GM12873 (cell line): ENCODE measurements at regions not wholly inside any gene's neighbourhood (a gene's known extent, or its start where the extent isn't known, plus 50 kb on each side); places are given as distances from the start of the nearest gene placed in this dataset.
A peak's percentile ranks its signal among the peaks of the same experiment; 100 is the strongest.

Experiments used
- TF ChIP-seq, protein P1 (sequence below): IDR thresholded peaks from 2 replicates; pipeline ENCODE4 v1.5.1; 2012; ENCODE audit warnings: low read depth, mild to moderate bottlenecking, moderate library complexity, low read length, control low read depth; ENCODE audit not compliant: insufficient read depth; ENCODE audit errors: missing control alignments

DNA sequence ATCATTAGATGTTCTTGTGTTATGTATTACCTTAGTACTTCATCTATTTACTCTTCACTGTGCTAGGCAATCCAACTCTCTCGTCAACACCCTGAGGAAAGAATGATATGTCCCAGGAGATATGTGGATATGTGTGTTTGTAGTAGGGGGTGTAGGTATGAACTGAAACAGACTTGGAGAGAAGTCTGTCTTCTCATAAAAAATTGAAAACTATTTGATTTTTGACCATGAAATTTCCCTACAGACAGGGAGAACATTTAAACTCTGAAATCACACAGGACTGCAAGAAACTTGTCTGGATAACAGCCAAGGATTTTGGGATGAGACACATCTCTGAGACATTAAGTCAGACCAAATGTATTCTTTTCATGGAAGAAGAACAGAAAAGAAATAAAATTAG is 967.0 kb upstream of the FAT3 start:
- TF ChIP-seq, protein P1, sequence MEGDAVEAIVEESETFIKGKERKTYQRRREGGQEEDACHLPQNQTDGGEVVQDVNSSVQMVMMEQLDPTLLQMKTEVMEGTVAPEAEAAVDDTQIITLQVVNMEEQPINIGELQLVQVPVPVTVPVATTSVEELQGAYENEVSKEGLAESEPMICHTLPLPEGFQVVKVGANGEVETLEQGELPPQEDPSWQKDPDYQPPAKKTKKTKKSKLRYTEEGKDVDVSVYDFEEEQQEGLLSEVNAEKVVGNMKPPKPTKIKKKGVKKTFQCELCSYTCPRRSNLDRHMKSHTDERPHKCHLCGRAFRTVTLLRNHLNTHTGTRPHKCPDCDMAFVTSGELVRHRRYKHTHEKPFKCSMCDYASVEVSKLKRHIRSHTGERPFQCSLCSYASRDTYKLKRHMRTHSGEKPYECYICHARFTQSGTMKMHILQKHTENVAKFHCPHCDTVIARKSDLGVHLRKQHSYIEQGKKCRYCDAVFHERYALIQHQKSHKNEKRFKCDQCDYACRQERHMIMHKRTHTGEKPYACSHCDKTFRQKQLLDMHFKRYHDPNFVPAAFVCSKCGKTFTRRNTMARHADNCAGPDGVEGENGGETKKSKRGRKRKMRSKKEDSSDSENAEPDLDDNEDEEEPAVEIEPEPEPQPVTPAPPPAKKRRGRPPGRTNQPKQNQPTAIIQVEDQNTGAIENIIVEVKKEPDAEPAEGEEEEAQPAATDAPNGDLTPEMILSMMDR, result no peak

DNA sequence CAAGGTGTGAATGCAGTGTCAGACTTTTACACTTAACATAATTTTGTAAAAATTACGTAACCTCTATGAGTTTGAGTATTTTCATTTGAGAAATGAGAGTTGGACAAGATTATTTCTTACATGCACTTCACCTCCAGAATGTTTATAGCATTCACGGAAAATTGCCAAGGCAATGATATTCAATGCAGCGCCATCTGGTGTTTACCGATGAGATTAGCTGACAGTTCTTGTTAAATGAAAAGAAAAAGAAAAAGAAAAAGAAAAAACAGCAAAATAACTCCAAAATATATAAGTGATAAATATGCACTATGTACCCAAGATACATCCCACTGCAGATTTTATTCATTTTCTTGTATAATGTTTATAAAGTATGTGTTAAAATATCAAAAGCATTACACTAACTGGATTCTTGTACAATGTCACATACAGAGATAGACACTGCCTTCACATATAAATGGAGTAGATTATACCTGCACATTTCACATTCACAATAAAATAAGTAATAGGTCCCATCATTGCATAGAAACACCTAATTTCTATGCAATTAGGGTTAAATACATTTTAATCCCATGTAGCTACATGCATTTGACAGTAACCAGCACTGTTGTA is 976.3 kb upstream of the FAT3 start:
- TF ChIP-seq, protein P1, result peak; percentile 62

DNA sequence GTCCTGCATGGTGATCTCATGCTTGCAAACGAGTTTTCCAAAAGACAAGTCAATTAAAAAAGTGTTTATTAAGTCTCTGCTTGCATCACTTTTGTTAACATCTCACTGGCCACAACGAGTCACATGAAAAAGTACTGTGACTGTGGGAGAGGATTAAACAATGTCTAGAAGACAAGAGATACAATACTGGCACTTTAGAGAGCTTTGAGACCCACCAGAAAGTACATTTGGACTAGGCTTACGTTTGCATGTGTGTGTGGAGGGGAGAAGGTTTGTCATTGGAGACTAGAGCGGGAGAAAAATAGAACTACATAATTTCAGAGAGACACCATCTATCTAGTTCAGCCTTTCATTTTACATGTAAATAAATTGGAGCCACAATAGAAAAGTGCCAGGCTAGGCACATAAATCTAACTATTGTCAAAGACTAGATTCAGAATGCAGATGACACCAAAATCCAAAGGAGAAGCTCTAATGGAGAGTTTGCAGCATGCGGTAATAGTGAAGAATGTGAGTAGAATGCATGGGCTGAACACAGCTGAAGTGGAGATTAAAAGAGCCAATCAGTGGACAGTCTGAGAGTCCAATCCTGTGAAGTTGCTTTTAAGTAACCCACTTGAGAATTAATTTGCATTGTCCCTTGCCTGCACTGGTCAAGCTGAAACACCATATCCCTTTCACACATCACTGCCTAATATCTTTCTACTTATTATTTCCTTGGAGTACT is 977.4 kb upstream of the FAT3 start:
- TF ChIP-seq, protein P1, result no peak

DNA sequence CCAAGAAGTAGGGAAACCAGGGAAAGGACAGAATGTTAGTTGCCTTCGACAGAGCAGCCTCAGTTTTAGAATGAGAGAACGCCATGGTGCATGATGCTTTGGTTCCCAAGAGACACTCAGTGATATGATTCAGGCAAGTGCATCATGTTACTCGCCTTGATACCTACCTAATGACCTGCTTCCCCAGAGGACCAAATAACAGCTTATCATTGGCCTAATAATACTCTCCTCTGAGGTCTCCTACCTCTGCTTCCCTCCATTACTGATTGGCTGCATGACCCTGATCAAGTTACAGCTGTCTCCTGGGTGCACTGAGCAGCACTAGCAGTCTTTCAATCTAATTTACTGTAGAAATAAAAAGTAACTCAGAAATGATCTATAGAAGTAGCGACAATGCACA is 979.7 kb upstream of the FAT3 start:
- TF ChIP-seq, protein P1, result no peak

DNA sequence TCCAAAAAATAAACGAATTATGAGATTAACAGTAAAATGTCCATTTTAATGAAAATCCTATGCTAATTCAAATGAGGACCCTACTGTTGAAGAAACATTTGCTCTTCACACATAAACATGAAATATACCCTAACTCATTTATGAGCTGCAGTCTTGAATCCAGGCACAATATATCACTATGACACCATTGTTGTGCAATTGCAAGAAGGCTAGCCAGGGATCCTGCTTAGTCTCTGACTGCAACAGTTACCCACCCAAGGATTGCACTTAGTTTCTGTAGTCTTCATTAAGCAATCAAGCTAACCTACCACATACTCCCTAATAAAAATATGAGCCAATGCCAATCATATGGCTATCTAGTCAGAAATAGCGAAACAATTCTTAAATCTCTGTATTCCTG is 981.0 kb upstream of the FAT3 start:
- TF ChIP-seq, protein P1, result no peak

DNA sequence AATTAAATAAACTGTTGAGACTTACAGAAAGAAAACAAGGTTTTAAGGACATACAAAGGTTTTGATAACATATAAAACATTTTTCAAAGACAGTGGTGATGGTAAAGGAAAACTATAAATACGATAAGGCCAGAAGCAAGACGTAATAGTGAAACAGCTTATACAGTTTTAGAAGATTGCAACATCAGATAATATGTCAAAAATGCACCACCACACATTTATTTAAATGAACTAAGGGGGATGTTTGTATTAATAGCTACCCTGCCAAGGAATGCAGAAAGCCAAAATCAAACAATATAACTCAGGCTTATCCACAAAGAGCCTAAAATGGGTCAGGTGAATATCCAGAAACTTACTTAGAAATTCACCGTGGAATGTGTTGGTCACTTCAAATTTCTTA is 981.6 kb upstream of the FAT3 start:
- TF ChIP-seq, protein P1, result no peak

DNA sequence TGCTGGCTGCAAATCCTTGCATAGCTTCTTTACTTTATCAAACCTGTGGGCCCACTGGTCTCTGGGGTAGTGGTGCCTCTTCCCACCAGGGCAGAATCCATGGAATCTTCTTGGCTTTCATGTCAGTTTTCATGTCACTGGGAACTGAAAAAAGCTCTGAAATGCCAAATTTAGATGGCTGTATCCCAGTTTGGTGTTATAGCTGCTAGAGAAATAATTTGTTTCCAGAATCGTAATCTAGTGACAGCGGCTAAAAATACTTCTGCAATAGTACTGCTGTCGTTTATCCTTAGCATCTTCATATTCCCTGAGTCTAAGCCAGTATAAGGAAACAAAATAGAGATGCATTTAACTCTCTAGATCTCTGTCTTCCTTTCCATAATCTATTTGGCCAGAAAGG is 983.4 kb upstream of the FAT3 start:
- TF ChIP-seq, protein P1, result no peak
